WTC11 (cell line): ENCODE measurements at regions not wholly inside any gene's neighbourhood (a gene's known extent, or its start where the extent isn't known, plus 50 kb on each side); places are given as distances from the start of the nearest gene placed in this dataset.

Experiments used
- CTCF ChIP-seq: fragments of 200-600 bp; IDR thresholded peaks from 2 replicates; pipeline ENCODE4 v1.8.0; 2022; ENCODE audit warnings: antibody characterized with exemption
- ZNF671 ChIP-seq: fragments of 250-450 bp; sonication (Bioruptor Pico); IDR thresholded peaks from 2 replicates; pipeline ENCODE4 v1.8.0; 2021; ENCODE audit warnings: mild to moderate bottlenecking

- TF ChIP-seq CTCF (no peak), ZNF671 (CRISPR knock-in tag) (no peak)
These were observed 211.0 kb downstream of the IGSF11 start for GRCh38 chr3:118823626-118824025.
